GM12878 (cell line): ENCODE measurements at regions not wholly inside any gene's neighbourhood (a gene's known extent, or its start where the extent isn't known, plus 50 kb on each side); places are given as distances from the start of the nearest gene placed in this dataset.

Experiments
- CHD1 ChIP-seq: IDR thresholded peaks from 2 replicates; pipeline ENCODE4 v1.6.1; 2012; ENCODE audit warnings: low read depth, low read length, improper control_type of control experiment
- CTCF ChIP-seq, 3 experiments: IDR thresholded peaks in 2 of 3; conservative IDR thresholded peaks in 1 of 3; 2 replicates each; pipeline ENCODE4 v1.5.1; 2011; ENCODE audit warnings: low read depth in 3 of 3, low read length in 3 of 3, mild to moderate bottlenecking in 3 of 3, control low read depth in 2 of 3, moderate library complexity in 2 of 3, inconsistent platforms in 1 of 3, mixed read lengths in 1 of 3; ENCODE audit not compliant: control insufficient read depth in 2 of 3, insufficient read depth in 1 of 3; ENCODE audit errors: extremely low read depth in 1 of 3
- EP300 ChIP-seq, 2 experiments: fragments of 150-350 bp in 1 of 2; IDR thresholded peaks; 2 replicates each; pipeline ENCODE4 v1.6.1; 2011 to 2012; ENCODE audit warnings: low read depth in 2 of 2, low read length in 2 of 2, borderline replicate concordance in 1 of 2, improper control_type of control experiment in 1 of 2, inconsistent platforms in 1 of 2; ENCODE audit not compliant: control insufficient read depth in 1 of 2
- IRF5 ChIP-seq: fragments of 450-650 bp; IDR thresholded peaks from 2 replicates; pipeline ENCODE4 v1.6.1; 2017; ENCODE audit warnings: borderline replicate concordance
- POLR2A ChIP-seq: IDR thresholded peaks from 2 replicates; pipeline ENCODE4 v1.6.1; 2011; ENCODE audit warnings: low read depth, mild to moderate bottlenecking, low read length
- SIN3A ChIP-seq: IDR thresholded peaks from 2 replicates; pipeline ENCODE4 v1.6.1; 2012; ENCODE audit warnings: low read depth, low read length, improper control_type of control experiment
- SP1 ChIP-seq: IDR thresholded peaks from one replicate; pipeline ENCODE4 v1.6.1; 2011; ENCODE audit warnings: low read depth, low read length
- ZNF274 ChIP-seq: IDR thresholded peaks from one replicate; pipeline ENCODE4 v1.8.0; 2011; ENCODE audit not compliant: insufficient read length, insufficient read depth

DNA sequence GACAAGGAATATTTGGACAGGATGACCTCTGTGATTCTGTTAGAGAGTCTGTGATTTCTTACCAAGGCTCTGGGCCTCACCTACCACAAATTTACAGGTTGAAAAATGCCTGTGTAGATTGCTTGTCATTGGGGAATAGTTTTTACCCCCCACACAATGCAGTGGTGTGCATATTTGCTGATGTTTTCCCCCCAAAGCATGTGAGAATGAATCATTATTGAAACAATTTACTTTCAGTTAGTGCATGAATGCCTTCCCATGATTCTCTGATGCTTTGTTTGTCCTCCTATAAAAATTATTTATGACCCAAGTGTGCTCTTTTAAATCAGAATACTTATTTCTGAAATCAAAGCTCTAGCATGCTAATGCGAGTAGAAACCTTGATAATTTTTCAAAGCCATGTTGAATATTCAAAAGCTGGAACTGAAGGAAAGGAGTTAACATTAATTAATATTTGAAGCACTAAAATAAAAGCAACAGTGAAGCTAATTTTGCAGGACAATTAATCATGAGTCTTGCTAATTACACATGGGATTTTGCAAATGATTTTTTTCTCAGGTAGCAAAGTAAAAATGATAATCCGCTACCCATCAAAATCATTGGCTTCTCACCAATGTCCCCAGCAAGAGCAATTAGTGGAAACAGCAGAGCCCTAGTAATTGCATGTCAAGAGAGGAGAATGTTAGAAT lies 361.2 kb upstream of the HNRNPA3 start:
- TF ChIP-seq ZNF274 (no peak), CTCF (IDR thresholded peaks at IDR 0.05 in 2 of 3, conservative IDR thresholded peaks at IDR 0.05 in 1 of 3; ENCODE audit: control insufficient read depth in 2 of 3, extremely low read depth in 1 of 3, insufficient read depth in 1 of 3, low read depth in 3 of 3, low read length in 3 of 3) (no peak), CHD1 (no peak), SP1 (no peak), EP300 (IDR thresholded peaks at IDR 0.05; ENCODE audit: borderline replicate concordance in 1 of 2, control insufficient read depth in 1 of 2, low read depth in 2 of 2, low read length in 2 of 2) (no peak), SIN3A (no peak), POLR2A (no peak), IRF5 (no peak)
